HG02885 (cell line): ENCODE measurements at regions not wholly inside any gene's neighbourhood (a gene's known extent, or its start where the extent isn't known, plus 50 kb on each side); places are given as distances from the start of the nearest gene placed in this dataset.
A peak's percentile ranks its signal among the peaks of the same experiment; 100 is the strongest.
"Not testable (repeated sequence)": the region's sequence is repeated elsewhere in the genome, so short reads cannot be mapped to it uniquely, and the experiment has no call there.

Experiments
- ATAC-seq: cut with Tn5 transposase; IDR thresholded peaks from one replicate; pipeline ENCODE4 v1.9.1; 2021; ENCODE audit warnings: mild to moderate bottlenecking; ENCODE audit not compliant: unreplicated experiment, poor library complexity

DNA sequence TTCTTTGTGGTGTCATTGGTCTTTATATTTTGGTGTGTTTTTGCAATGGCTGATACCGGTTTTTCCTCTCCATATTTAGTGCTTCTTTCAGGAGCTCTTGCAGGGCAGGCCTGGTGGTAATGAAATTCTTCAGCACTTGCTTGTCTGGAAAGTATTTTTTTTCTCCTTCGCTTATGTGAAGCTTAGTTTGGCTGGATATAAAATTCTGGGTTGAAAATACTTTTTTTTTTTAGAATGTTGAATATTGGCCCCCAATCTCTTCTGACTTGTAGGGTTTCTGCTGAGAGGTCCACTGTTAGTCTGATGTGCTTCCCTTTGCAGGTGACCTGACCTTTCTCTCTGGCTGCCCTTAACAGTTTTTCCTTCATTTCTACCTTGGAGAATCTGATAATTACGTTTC is 82.7 kb downstream of the XCL2 start:
- ATAC-seq = not testable (repeated sequence)

GRCh38 chr1:168457296-168457695 is 86.5 kb downstream of the XCL2 start:
- ATAC-seq = not testable (repeated sequence)

- no peak for ATAC-seq
These were observed 88.0 kb downstream of the XCL2 start for GRCh38 chr1:168455764-168456163.

GRCh38 chr1:168454211-168454815 is 89.5 kb downstream of the XCL2 start:
- no peak for ATAC-seq

- ATAC-seq = no peak
These were observed 90.7 kb downstream of the XCL2 start for GRCh38 chr1:168453056-168453455.

DNA sequence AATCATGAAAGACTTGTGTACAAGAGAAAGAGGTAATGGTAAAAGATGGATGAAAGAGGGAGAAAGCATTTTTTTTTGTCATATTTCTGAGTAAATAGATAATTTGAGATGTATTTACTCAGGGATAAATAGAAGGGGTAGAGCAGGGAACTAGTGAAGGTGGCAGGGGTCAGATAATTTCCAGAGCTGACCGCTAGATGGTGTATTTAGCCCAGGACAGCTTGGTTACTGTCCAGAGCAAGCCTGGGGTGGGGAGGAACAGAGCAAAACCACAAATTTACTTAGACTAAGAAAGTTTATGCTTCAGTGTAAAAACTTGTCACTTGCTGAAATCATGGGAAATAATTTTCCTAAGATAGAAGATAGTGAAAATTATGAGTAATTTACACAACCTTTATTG is 91.5 kb downstream of the XCL2 start:
- ATAC-seq = no peak

GRCh38 chr1:168447871-168448270 is 95.9 kb downstream of the XCL2 start:
- ATAC-seq = no peak

- ATAC-seq = no peak
These were observed 97.7 kb downstream of the XCL2 start for GRCh38 chr1:168446081-168446480.

- ATAC-seq = no peak
These were observed 99.9 kb downstream of the XCL2 start for GRCh38 chr1:168443899-168444298.

DNA sequence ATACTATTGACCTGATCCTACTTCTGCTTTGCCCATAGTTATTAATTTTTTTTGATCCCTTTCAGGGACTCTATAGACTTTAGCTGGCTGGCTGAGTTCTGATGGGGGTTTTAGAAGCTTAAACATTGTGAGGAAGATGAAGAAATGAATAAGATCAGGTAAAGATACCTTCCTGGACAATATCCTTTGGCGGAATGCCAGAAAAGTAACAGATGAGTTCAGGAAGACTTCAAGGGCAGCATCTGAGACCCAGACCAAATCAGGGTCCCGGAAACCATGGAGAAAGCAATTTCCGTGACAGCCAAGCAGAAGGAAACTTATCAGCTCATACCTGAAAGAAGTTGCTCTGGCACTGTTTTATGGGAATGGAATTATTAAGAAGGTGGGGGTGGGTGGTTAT is 100.4 kb downstream of the XCL2 start:
- no peak for ATAC-seq

DNA sequence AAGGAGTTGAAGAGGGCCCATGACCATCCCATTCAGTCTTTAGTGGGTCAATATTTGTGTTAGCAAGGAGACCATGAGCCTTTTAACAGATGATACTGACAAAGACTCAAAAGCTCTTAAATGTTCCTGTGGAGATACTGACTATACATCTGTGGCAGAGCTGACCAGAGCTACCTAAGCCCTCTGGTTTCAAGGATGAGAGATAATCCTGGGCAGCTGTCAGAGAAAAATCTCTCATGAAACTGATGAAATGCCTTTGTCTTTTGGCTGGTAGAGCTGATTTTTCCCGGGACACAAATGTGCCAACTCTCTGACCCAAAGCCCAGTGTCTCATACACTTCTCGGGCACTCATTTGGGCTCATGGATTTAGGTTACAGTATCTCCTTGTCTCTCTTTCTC is 100.9 kb downstream of the XCL2 start:
- no peak for ATAC-seq

DNA sequence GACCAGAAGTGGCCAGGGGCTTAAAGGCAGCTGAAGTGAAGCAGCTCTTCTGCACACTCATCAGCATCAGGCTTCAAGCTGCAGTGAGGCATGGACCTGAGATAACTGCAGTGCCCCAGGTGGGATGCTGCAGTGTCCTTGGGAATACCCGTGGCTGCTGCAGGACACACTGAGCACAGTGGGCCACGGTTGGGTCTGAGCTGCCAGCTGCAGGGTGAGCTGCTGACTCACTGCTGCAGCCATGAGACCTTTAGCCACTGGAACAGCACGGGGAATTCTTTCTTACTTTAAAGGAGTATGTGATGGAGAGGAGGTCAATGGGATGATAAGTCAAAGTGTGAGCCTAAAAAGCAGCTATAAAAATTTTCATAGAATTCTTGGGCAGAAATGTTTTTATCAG is 102.1 kb downstream of the XCL2 start:
- ATAC-seq = no peak

DNA sequence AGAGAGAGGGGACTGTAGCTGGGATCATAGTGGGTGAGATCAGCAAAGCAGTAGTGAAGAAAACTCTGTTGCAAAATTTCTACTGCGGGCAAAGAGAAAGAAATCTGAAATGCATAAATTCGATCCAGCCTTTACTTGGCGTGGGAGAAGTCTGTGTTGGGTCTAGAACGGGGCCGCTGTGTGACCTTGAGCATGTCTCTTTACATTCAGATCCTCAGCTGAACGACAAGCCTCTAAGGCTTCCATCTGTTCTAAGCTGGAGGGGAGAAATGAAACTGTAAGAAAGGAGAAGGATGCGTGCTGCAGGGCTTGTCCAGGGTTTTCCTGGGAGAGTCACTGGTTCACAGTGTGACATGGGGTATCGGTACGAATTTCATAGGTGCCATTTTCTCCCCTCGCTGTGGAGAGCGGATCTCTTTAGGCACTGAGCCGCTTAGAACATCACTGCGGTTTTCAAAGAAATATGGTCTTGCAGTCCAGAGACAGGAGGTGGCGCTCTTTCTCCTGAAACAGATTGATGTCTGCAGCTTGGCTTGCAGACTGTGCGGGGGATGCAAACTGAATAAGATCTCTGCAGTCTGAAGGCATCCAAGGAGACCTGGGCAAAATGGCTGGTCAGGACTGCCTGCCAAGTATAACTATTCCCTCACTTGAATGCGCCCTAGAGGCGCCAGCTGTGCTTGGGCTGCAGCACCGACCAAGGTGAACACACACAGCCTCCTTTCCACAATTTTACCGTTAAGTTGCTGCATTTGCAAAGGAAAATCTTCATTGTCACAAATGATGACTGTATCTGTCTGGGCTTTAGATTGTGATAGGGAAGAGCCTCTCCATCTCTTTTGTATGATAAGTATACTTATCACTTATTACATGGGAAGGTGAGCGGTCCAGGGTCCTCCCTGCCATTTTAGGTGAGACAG is 104.1 kb downstream of the XCL2 start:
- peak; percentile 80 for ATAC-seq

DNA sequence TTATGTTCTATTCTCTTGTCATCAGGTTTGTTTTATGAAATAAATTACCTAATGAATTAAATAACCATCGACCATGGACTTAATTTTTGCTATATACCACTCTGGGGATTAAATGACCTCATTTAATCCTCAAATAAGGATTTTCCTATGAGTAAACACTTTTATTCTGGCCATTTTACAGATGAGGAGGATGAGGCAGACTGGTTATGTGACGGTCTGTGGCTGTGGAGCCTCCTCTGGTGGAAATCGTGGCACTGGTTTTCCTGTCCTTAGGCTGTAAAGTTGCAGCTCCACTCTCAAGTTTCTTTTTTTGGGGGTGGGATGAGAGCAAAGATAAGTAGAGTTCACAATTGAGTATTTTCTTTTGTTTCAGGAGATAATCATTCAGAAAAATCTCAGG is 105.2 kb downstream of the XCL2 start:
- ATAC-seq = no peak

DNA sequence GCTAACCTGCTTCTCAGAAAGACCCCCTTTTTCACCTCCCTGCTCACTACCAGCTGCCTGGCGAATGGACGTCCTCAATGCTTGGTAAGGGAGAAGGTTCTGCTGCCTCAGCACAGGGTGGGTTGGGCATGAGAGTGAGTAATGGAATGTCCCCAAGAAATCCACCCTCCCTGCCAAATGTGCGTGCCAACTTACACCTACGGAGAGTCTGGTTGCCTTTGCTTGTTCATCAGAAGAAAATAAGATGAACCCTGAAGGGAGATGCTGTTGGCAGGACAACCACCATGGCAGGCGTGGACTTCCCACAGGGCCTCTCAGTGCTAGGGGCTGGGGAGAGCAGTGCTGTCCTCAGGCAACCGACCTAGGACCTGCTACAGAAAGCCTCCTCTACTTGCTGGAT is 106.0 kb downstream of the XCL2 start:
- ATAC-seq = no peak

DNA sequence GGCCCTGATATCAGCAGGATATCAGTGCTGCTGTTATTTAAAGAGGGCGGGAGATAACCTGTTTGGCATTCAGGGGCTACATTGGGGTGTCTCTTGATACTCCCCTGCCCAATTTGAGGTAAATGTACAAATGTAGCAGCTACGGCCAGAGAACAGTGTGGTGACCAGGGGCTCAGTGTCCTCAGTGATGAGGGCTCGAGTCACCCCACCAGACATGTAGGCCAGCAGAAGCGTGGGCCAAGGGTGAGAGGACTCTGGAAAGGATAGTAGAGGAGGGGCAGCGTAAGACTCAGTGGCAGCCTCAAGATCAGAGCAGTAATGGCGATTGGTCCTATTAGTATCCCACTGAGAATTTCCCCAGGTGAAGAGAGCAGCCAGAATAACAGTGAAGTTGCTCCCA is 108.4 kb downstream of the XCL2 start:
- ATAC-seq = no peak

DNA sequence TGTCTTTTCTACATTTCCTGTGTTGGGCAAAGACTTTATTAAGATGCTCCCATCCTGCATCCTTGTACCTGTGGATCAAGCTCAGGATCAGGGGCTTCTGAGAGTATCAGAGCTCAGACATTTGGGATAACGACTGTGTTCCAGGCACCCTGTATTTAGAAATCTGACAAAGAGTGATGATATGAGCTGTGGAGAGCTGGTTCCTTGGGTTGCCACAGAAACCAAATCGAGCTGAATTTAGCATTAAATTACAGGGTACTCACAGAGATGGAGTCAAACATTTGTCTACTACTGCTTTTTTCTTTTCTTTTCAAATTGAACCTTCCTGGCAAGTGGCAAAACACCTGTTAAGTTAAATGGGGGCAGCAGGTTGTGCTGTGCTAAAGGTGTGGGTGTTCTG is 110.6 kb downstream of the XCL2 start:
- no peak for ATAC-seq

GRCh38 chr1:168431882-168432281 is 111.9 kb downstream of the XCL2 start:
- ATAC-seq = no peak

DNA sequence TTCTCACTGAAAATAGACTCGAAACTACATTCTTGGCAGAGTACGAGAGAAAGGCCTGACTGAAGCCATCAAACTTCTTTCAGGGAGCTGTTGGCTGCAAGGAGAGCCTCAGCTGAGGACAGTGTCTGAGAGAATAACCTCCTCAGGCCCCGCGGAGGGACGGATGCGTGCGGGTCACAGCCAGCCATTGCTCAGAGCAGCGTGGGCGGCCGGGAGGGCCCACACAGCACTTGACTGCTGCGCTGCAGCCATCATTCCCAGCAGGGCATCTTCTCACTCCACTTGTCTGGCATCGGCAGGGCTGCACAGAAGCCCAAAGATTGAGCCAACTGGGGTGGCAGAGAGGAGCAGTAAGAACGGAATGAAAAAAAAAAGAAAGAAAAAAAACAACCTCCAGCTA is 113.5 kb downstream of the XCL2 start:
- ATAC-seq = no peak

- no peak for ATAC-seq
These were observed 115.6 kb downstream of the XCL2 start for GRCh38 chr1:168428063-168428731.

DNA sequence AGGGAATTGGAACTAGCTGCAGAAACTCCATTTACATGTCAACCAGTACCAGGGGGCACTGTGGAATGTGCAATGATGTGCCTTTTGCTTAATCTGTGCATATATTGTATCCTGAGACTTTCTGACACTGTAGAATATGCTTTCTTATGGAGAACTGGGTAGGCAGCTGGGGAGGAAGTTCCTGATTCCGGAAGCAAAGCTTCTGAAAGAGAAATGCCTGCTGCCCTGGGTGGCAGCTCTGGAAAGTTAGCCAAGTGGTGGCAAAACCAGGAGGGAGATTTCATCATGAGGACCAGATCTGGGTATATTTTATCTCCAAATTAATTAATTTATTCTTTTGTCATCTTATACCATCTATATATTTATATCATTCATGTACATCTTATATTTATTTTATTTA is 116.7 kb downstream of the XCL2 start:
- no peak for ATAC-seq
